CD8-positive, alpha-beta memory T cell (primary cell): ENCODE measurements at regions not wholly inside any gene's neighbourhood (a gene's known extent, or its start where the extent isn't known, plus 50 kb on each side); places are given as distances from the start of the nearest gene placed in this dataset.

Experiments used
- CTCF ChIA-PET: fragments of 350-600 bp; sonication (Branson Sonifier 250); formaldehyde crosslinking; loops from one replicate; lab custom pipeline; 2021; ENCODE audit warnings: antibody characterized with exemption; lab: Charles Lee
- POLR2A ChIA-PET: fragments of 350-600 bp; sonication (Branson Sonifier 250); formaldehyde crosslinking; loops from one replicate; lab custom pipeline; 2021; ENCODE audit warnings: antibody characterized with exemption; lab: Charles Lee
- DNase-seq, 5 donors: peaks; one replicate each; pipeline versions ENCODE4 v3.0.0 to v3.0.0-alpha.2; 2020 to 2022; ENCODE audit warnings: mixed read lengths in 1 of 5
- H3K27ac ChIP-seq: one replicate; pipeline ENCODE4 v1.7.0; 2013; ENCODE audit warnings: low read depth, mild to moderate bottlenecking, low read length, moderate library complexity
- H3K27me3 ChIP-seq: 2 replicates; pipeline ENCODE4 v1.7.0; 2013; ENCODE audit warnings: low read length, mild to moderate bottlenecking; ENCODE audit not compliant: insufficient read depth, poor library complexity, severe bottlenecking
- H3K36me3 ChIP-seq: 2 replicates; pipeline ENCODE4 v1.7.0; 2013; ENCODE audit warnings: mild to moderate bottlenecking, low read length, moderate library complexity; ENCODE audit not compliant: insufficient read depth
- H3K4me1 ChIP-seq: 2 replicates; pipeline ENCODE4 v1.7.0; 2013; ENCODE audit warnings: mild to moderate bottlenecking, low read length, moderate library complexity; ENCODE audit not compliant: insufficient read depth
- H3K4me3 ChIP-seq: 2 replicates; pipeline ENCODE4 v1.7.0; 2013; ENCODE audit warnings: mild to moderate bottlenecking, low read length
- H3K9me3 ChIP-seq: 2 replicates; pipeline ENCODE4 v1.7.0; 2013; ENCODE audit warnings: mild to moderate bottlenecking, low read length
- H3K27ac Mint-ChIP-seq, 8 donors: one replicate each; pipeline ENCODE4 v1.8.0; 2020 to 2021; ENCODE audit warnings: mixed read lengths in 8 of 8, mild to moderate bottlenecking in 6 of 8, inconsistent platforms in 3 of 8, moderate library complexity in 3 of 8
- H3K27me3 Mint-ChIP-seq, 2 donors: one replicate each; pipeline ENCODE4 v1.8.0; 2020 to 2021; ENCODE audit warnings: mixed read lengths in 2 of 2, mild to moderate bottlenecking in 1 of 2, moderate library complexity in 1 of 2
- H3K36me3 Mint-ChIP-seq, 3 donors: one replicate each; pipeline ENCODE4 v1.8.0; 2020 to 2021; ENCODE audit warnings: mixed read lengths in 3 of 3, inconsistent platforms in 1 of 3, mild to moderate bottlenecking in 1 of 3
- H3K4me1 Mint-ChIP-seq, 3 donors: one replicate each; pipeline ENCODE4 v1.8.0; 2020 to 2021; ENCODE audit warnings: mixed read lengths in 3 of 3, inconsistent platforms in 1 of 3, mild to moderate bottlenecking in 1 of 3
- H3K4me3 Mint-ChIP-seq, 7 donors: one replicate each; pipeline ENCODE4 v1.8.0; 2020 to 2021; ENCODE audit warnings: mixed read lengths in 7 of 7, mild to moderate bottlenecking in 6 of 7, moderate library complexity in 4 of 7, inconsistent platforms in 2 of 7
- H3K9me3 Mint-ChIP-seq, 5 donors: one replicate each; pipeline ENCODE4 v1.8.0; 2020 to 2022; ENCODE audit warnings: mixed read lengths in 5 of 5, mild to moderate bottlenecking in 3 of 5, moderate library complexity in 2 of 5, inconsistent platforms in 1 of 5

GRCh38 chr2:138124521-138124920 is 160.2 kb downstream of the HNMT start:
- no peaks in the 10 kb centered on the region for H3K27me3 Mint-ChIP-seq
- peaks cover 0 to 7% (median 3%) of the 10 kb centered on the region in 5 donors for H3K9me3 Mint-ChIP-seq
- no peak for DNase-seq
- no peaks in the 10 kb centered on the region for H3K4me1 ChIP-seq
- no peaks in the 10 kb centered on the region for H3K36me3 Mint-ChIP-seq
- H3K4me1 Mint-ChIP-seq: no peaks in the 10 kb centered on the region
- H3K36me3 ChIP-seq: no peaks in the 10 kb centered on the region
- no peak overlapping the region for H3K4me3 Mint-ChIP-seq
- H3K4me3 ChIP-seq: no peak overlapping the region
- CTCF ChIA-PET: no interaction called here
- H3K27ac ChIP-seq: no peak overlapping the region
- H3K9me3 ChIP-seq: no peaks in the 10 kb centered on the region
- POLR2A ChIA-PET: no interaction called here
- no peak overlapping the region for H3K27ac Mint-ChIP-seq
- H3K27me3 ChIP-seq: no peaks in the 10 kb centered on the region

GRCh38 chr2:138125306-138126288 is 161.3 kb downstream of the HNMT start:
- Histone ChIP-seq H3K4me1 (no peaks in the 10 kb centered on the region), H3K27ac (no peak overlapping the region), H3K27me3 (no peaks in the 10 kb centered on the region), H3K4me3 (no peak overlapping the region), H3K9me3 (no peaks in the 10 kb centered on the region), H3K36me3 (no peaks in the 10 kb centered on the region)
- Mint-ChIP-seq H3K27ac (no peak overlapping the region), H3K4me1 (no peaks in the 10 kb centered on the region), H3K4me3 (no peak overlapping the region), H3K36me3 (no peaks in the 10 kb centered on the region), H3K9me3 (peaks cover 0 to 7% (median 3%) of the 10 kb centered on the region in 5 donors), H3K27me3 (no peaks in the 10 kb centered on the region)
- CTCF ChIA-PET: no interaction called here
- DNase-seq: no peak
- POLR2A ChIA-PET: no interaction called here

GRCh38 chr2:138132108-138132507 is 167.8 kb downstream of the HNMT start:
- no peak for DNase-seq
- CTCF ChIA-PET: no interaction called here
- Histone ChIP-seq H3K36me3 (no peaks in the 10 kb centered on the region), H3K9me3 (no peaks in the 10 kb centered on the region), H3K4me3 (no peak overlapping the region), H3K27me3 (no peaks in the 10 kb centered on the region), H3K4me1 (no peaks in the 10 kb centered on the region), H3K27ac (no peak overlapping the region)
- H3K27ac Mint-ChIP-seq: no peak overlapping the region
- peaks cover 5 to 15% (median 7%) of the 10 kb centered on the region in 5 donors for H3K9me3 Mint-ChIP-seq
- H3K36me3 Mint-ChIP-seq: no peaks in the 10 kb centered on the region
- H3K4me1 Mint-ChIP-seq: no peaks in the 10 kb centered on the region
- no peak overlapping the region for H3K4me3 Mint-ChIP-seq
- POLR2A ChIA-PET: no interaction called here
- no peaks in the 10 kb centered on the region for H3K27me3 Mint-ChIP-seq

- H3K27ac ChIP-seq: no peak overlapping the region
- Mint-ChIP-seq H3K9me3 (peaks cover 3 to 11% (median 8%) of the 10 kb centered on the region in 5 donors), H3K4me1 (no peaks in the 10 kb centered on the region), H3K27me3 (no peaks in the 10 kb centered on the region), H3K36me3 (no peaks in the 10 kb centered on the region), H3K4me3 (no peak overlapping the region), H3K27ac (no peak overlapping the region)
- no peaks in the 10 kb centered on the region for H3K9me3 ChIP-seq
- H3K36me3 ChIP-seq: no peaks in the 10 kb centered on the region
- no peaks in the 10 kb centered on the region for H3K4me1 ChIP-seq
- H3K27me3 ChIP-seq: no peaks in the 10 kb centered on the region
- DNase-seq: no peak
- H3K4me3 ChIP-seq: no peak overlapping the region
- ChIA-PET POLR2A (no interaction called here), CTCF (no interaction called here)
Observed at GRCh38 chr2:138137949-138138348, 173.7 kb downstream of the HNMT start.

GRCh38 chr2:138147796-138148195 is 183.5 kb downstream of the HNMT start:
- ChIA-PET CTCF (no interaction called here), POLR2A (no interaction called here)
- Mint-ChIP-seq H3K4me3 (no peak overlapping the region), H3K27me3 (no peaks in the 10 kb centered on the region), H3K4me1 (no peaks in the 10 kb centered on the region), H3K36me3 (peaks cover 0 to 4% (median 3%) of the 10 kb centered on the region in 3 donors), H3K27ac (no peak overlapping the region), H3K9me3 (peaks cover 0 to 17% (median 13%) of the 10 kb centered on the region in 5 donors)
- no peak overlapping the region for H3K27ac ChIP-seq
- no peak for DNase-seq
- no peaks in the 10 kb centered on the region for H3K27me3 ChIP-seq
- H3K9me3 ChIP-seq: no peaks in the 10 kb centered on the region
- H3K36me3 ChIP-seq: no peaks in the 10 kb centered on the region
- no peaks in the 10 kb centered on the region for H3K4me1 ChIP-seq
- no peak overlapping the region for H3K4me3 ChIP-seq

- ChIA-PET POLR2A (no interaction called here), CTCF (no interaction called here)
- peaks cover 0 to 4% (median 3%) of the 10 kb centered on the region in 3 donors for H3K36me3 Mint-ChIP-seq
- H3K4me1 Mint-ChIP-seq: no peaks in the 10 kb centered on the region
- Histone ChIP-seq H3K36me3 (no peaks in the 10 kb centered on the region), H3K4me3 (no peak overlapping the region), H3K27me3 (no peaks in the 10 kb centered on the region), H3K9me3 (no peaks in the 10 kb centered on the region), H3K4me1 (no peaks in the 10 kb centered on the region), H3K27ac (no peak overlapping the region)
- peaks cover 3 to 8% (median 6%) of the 10 kb centered on the region in 5 donors for H3K9me3 Mint-ChIP-seq
- no peak overlapping the region for H3K4me3 Mint-ChIP-seq
- H3K27ac Mint-ChIP-seq: no peak overlapping the region
- no peaks in the 10 kb centered on the region for H3K27me3 Mint-ChIP-seq
- no peak for DNase-seq
Observed at GRCh38 chr2:138155304-138155703, 191.0 kb downstream of the HNMT start.

GRCh38 chr2:138157372-138157771 is 193.1 kb downstream of the HNMT start:
- H3K4me3 Mint-ChIP-seq: no peak overlapping the region
- peaks cover under 1 to 7% (median 3%) of the 10 kb centered on the region in 5 donors for H3K9me3 Mint-ChIP-seq
- Histone ChIP-seq H3K36me3 (no peaks in the 10 kb centered on the region), H3K4me3 (no peak overlapping the region), H3K27ac (no peak overlapping the region), H3K9me3 (no peaks in the 10 kb centered on the region), H3K4me1 (no peaks in the 10 kb centered on the region), H3K27me3 (no peaks in the 10 kb centered on the region)
- CTCF ChIA-PET: no interaction called here
- H3K27me3 Mint-ChIP-seq: no peaks in the 10 kb centered on the region
- DNase-seq: no peak
- H3K4me1 Mint-ChIP-seq: no peaks in the 10 kb centered on the region
- no peak overlapping the region for H3K27ac Mint-ChIP-seq
- POLR2A ChIA-PET: no interaction called here
- peaks cover 0 to 1% (median under 1%) of the 10 kb centered on the region in 3 donors for H3K36me3 Mint-ChIP-seq

GRCh38 chr2:138170485-138170884 is 206.2 kb downstream of the HNMT start:
- Histone ChIP-seq H3K36me3 (no peaks in the 10 kb centered on the region), H3K4me1 (no peaks in the 10 kb centered on the region), H3K4me3 (no peak overlapping the region), H3K27me3 (no peaks in the 10 kb centered on the region), H3K27ac (no peak overlapping the region), H3K9me3 (peaks cover 5% of the 10 kb centered on the region)
- H3K27me3 Mint-ChIP-seq: no peaks in the 10 kb centered on the region
- H3K27ac Mint-ChIP-seq: no peak overlapping the region
- H3K9me3 Mint-ChIP-seq: peaks cover 12 to 28% (median 23%) of the 10 kb centered on the region in 5 donors
- no peak overlapping the region for H3K4me3 Mint-ChIP-seq
- H3K36me3 Mint-ChIP-seq: peaks cover 0 to 3% (median 0%) of the 10 kb centered on the region in 3 donors
- POLR2A ChIA-PET: no interaction called here
- no peaks in the 10 kb centered on the region for H3K4me1 Mint-ChIP-seq
- no peak for DNase-seq
- CTCF ChIA-PET: no interaction called here
